Hepatocyte (in vitro differentiated cells): ENCODE measurements at regions not wholly inside any gene's neighbourhood (a gene's known extent, or its start where the extent isn't known, plus 50 kb on each side); places are given as distances from the start of the nearest gene placed in this dataset.
"Not testable (repeated sequence)": the region's sequence is repeated elsewhere in the genome, so short reads cannot be mapped to it uniquely, and the experiment has no call there.

Source experiments
- DNase-seq: peaks from one replicate; pipeline ENCODE4 v3.0.0-alpha.2; 2016; ENCODE audit warnings: low spot score
- H2AFZ ChIP-seq: fragments of 200-600 bp; sonication (generic); 2 replicates; pipeline ENCODE4 v1.6.0; 2016; ENCODE audit warnings: antibody characterized with exemption, mild to moderate bottlenecking
- H3K27ac ChIP-seq: fragments of 200-600 bp; sonication (generic); 2 replicates; pipeline ENCODE4 v1.5.1; 2016; ENCODE audit warnings: mild to moderate bottlenecking
- H3K27me3 ChIP-seq: fragments of 200-600 bp; sonication (generic); 2 replicates; pipeline ENCODE4 v1.6.1; 2016
- H3K36me3 ChIP-seq: fragments of 200-600 bp; sonication (generic); replicated peaks from 2 replicates; pipeline ENCODE4 v1.5.1; 2016; ENCODE audit warnings: low read depth; ENCODE audit not compliant: insufficient read depth
- H3K4me1 ChIP-seq: fragments of 200-600 bp; sonication (generic); 2 replicates; pipeline ENCODE4 v1.5.1; 2016; ENCODE audit warnings: mild to moderate bottlenecking, moderate library complexity; ENCODE audit not compliant: insufficient read depth
- H3K4me2 ChIP-seq: fragments of 200-600 bp; sonication (generic); 2 replicates; pipeline ENCODE4 v1.6.0; 2016
- H3K4me3 ChIP-seq: fragments of 200-600 bp; sonication (generic); 2 replicates; pipeline ENCODE4 v1.5.1; 2016; ENCODE audit warnings: mild to moderate bottlenecking
- H3K79me2 ChIP-seq: fragments of 200-600 bp; sonication (generic); 2 replicates; pipeline ENCODE4 v1.6.0; 2017; ENCODE audit warnings: mild to moderate bottlenecking
- H3K9me2 ChIP-seq: fragments of 200-600 bp; sonication (generic); replicated peaks from 2 replicates; pipeline ENCODE4 v1.6.0; 2017; ENCODE audit warnings: mild to moderate bottlenecking; ENCODE audit not compliant: insufficient read depth
- H3K9me3 ChIP-seq: fragments of 200-600 bp; sonication (generic); 2 replicates; pipeline ENCODE4 v1.5.1; 2016; ENCODE audit warnings: low read depth, mild to moderate bottlenecking
- H4K20me1 ChIP-seq: fragments of 200-600 bp; sonication (generic); 2 replicates; pipeline ENCODE4 v1.6.0; 2016; ENCODE audit warnings: mild to moderate bottlenecking; ENCODE audit not compliant: insufficient read depth, poor library complexity, severe bottlenecking
- EZH2 ChIP-seq: fragments of 200-600 bp; sonication (generic); IDR thresholded peaks from 2 replicates; pipeline ENCODE4 v1.6.1; 2016; ENCODE audit warnings: antibody characterized with exemption, mild to moderate bottlenecking, borderline replicate concordance
- EZH2phosphoT487 ChIP-seq: fragments of 200-600 bp; sonication (generic); IDR thresholded peaks from one replicate; pipeline ENCODE4 v1.6.1; 2018; ENCODE audit warnings: antibody characterized with exemption, mild to moderate bottlenecking, low read depth, moderate library complexity; ENCODE audit not compliant: unreplicated experiment, severe bottlenecking
- WGBS: methylation state at CpG from one replicate; pipeline ENCODE4 v1.1.6; 2016; ENCODE audit warnings: low lambda C conversion rate; ENCODE audit errors: missing lambda C conversion rate; 5-methylcytosine and 5-hydroxymethylcytosine counted together
- TF ChIP-seq, protein P1 (sequence below): fragments of 200-600 bp; sonication (generic); IDR thresholded peaks from 2 replicates; pipeline ENCODE4 v1.5.1; 2016; ENCODE audit warnings: antibody characterized with exemption, mild to moderate bottlenecking; ENCODE audit not compliant: poor library complexity

GRCh38 chr12:105596731-105597130 is 266.2 kb downstream of the C12orf75 start:
- H3K36me3 ChIP-seq: no peaks in the 10 kb centered on the region
- WGBS: 69% methylated on average over 2 of the region's 2 CpGs
- H3K4me2 ChIP-seq: no peak overlapping the region
- no peaks in the 10 kb centered on the region for H3K79me2 ChIP-seq
- H3K27ac ChIP-seq: no peak overlapping the region
- no peak overlapping the region for H2AFZ ChIP-seq
- H3K27me3 ChIP-seq: no peaks in the 10 kb centered on the region
- no peaks in the 10 kb centered on the region for H3K9me2 ChIP-seq
- DNase-seq: no peak
- TF ChIP-seq, protein P1, sequence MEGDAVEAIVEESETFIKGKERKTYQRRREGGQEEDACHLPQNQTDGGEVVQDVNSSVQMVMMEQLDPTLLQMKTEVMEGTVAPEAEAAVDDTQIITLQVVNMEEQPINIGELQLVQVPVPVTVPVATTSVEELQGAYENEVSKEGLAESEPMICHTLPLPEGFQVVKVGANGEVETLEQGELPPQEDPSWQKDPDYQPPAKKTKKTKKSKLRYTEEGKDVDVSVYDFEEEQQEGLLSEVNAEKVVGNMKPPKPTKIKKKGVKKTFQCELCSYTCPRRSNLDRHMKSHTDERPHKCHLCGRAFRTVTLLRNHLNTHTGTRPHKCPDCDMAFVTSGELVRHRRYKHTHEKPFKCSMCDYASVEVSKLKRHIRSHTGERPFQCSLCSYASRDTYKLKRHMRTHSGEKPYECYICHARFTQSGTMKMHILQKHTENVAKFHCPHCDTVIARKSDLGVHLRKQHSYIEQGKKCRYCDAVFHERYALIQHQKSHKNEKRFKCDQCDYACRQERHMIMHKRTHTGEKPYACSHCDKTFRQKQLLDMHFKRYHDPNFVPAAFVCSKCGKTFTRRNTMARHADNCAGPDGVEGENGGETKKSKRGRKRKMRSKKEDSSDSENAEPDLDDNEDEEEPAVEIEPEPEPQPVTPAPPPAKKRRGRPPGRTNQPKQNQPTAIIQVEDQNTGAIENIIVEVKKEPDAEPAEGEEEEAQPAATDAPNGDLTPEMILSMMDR: no peak
- TF ChIP-seq EZH2phosphoT487: no peak
- TF ChIP-seq EZH2: no peak
- H3K9me3 ChIP-seq: no peaks in the 10 kb centered on the region
- no peaks in the 10 kb centered on the region for H4K20me1 ChIP-seq
- no peak overlapping the region for H3K4me3 ChIP-seq
- peaks cover 11% of the 10 kb centered on the region for H3K4me1 ChIP-seq

DNA sequence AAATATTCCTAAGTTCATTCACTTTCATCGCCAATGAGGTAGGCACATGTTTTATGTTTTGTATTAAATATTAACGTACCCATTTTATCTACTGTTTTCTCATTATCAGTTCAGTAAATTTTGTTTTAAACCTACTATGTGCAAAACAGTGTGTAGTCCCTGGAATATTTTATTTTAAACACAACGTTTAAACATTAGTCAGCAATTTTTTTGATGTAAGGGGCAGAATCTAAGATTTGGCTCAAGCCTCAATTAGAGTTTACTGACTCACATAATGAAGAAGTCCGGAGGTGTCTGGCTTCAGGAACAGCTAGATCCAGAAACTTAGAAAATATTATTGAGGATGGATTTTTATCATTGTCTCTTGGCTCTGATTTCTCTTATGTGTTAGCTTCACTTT is 267.5 kb downstream of the C12orf75 start:
- H3K27ac ChIP-seq: no peak overlapping the region
- DNase-seq: no peak
- 94% methylated on average over 4 of the region's 4 CpGs for WGBS
- no peak overlapping the region for H3K4me3 ChIP-seq
- no peaks in the 10 kb centered on the region for H3K9me2 ChIP-seq
- H3K79me2 ChIP-seq: no peaks in the 10 kb centered on the region
- no peaks in the 10 kb centered on the region for H3K36me3 ChIP-seq
- no peaks in the 10 kb centered on the region for H3K9me3 ChIP-seq
- TF ChIP-seq EZH2 (no peak), EZH2phosphoT487 (no peak)
- TF ChIP-seq, protein P1: no peak
- no peak overlapping the region for H3K4me2 ChIP-seq
- no peaks in the 10 kb centered on the region for H4K20me1 ChIP-seq
- H2AFZ ChIP-seq: no peak overlapping the region
- H3K27me3 ChIP-seq: no peaks in the 10 kb centered on the region
- H3K4me1 ChIP-seq: peaks cover 11% of the 10 kb centered on the region

GRCh38 chr12:105600911-105601545 is 270.5 kb downstream of the C12orf75 start:
- Histone ChIP-seq H3K27me3 (no peaks in the 10 kb centered on the region), H3K9me3 (no peaks in the 10 kb centered on the region), H2AFZ (no peak overlapping the region), H3K27ac (no peak overlapping the region), H3K36me3 (no peaks in the 10 kb centered on the region), H3K4me1 (peaks cover 11% of the 10 kb centered on the region), H3K79me2 (no peaks in the 10 kb centered on the region), H4K20me1 (no peaks in the 10 kb centered on the region), H3K4me3 (no peak overlapping the region), H3K9me2 (no peaks in the 10 kb centered on the region), H3K4me2 (no peak overlapping the region)
- WGBS: 27% methylated on average over 2 of the region's 2 CpGs
- DNase-seq: no peak
- TF ChIP-seq EZH2: no peak
- TF ChIP-seq, protein P1: no peak
- TF ChIP-seq EZH2phosphoT487: no peak

- H3K27ac ChIP-seq, H2AFZ ChIP-seq, H3K27me3 ChIP-seq, H3K79me2 ChIP-seq, H3K9me3 ChIP-seq, H3K4me2 ChIP-seq, H3K4me3 ChIP-seq, DNase-seq, H4K20me1 ChIP-seq, H3K36me3 ChIP-seq, H3K9me2 ChIP-seq: not testable (repeated sequence)
- peaks cover 11% of the 10 kb centered on the region for H3K4me1 ChIP-seq
- 87% methylated on average over 5 of the region's 5 CpGs for WGBS
Observed at GRCh38 chr12:105602312-105602711, 271.8 kb downstream of the C12orf75 start.

DNA sequence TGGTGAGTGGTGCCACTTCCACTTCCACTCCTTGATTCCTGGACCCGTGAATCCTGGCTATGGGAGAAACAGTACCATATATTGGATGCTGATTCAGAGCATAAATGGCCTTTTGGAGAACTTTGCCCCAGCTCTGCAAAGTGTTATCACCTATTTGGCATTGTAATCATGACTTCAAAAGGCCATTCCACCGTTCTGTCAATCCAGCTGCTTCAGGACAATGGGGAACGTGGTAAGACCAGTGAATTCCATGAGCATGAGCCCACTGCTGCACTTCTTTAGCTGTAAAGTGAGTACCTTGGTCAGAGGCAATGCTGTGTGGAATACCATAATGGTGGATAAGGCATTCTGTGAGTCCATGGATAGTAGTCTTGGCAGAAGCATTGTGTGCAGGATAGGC is 273.8 kb downstream of the C12orf75 start:
- not testable (repeated sequence) for H3K4me2 ChIP-seq, H3K9me3 ChIP-seq, H3K27ac ChIP-seq, H3K9me2 ChIP-seq, DNase-seq, H4K20me1 ChIP-seq, H2AFZ ChIP-seq, H3K36me3 ChIP-seq, H3K4me3 ChIP-seq, H3K27me3 ChIP-seq, H3K79me2 ChIP-seq
- peaks cover 11% of the 10 kb centered on the region for H3K4me1 ChIP-seq
- 42% methylated on average over 3 of the region's 3 CpGs for WGBS

DNA sequence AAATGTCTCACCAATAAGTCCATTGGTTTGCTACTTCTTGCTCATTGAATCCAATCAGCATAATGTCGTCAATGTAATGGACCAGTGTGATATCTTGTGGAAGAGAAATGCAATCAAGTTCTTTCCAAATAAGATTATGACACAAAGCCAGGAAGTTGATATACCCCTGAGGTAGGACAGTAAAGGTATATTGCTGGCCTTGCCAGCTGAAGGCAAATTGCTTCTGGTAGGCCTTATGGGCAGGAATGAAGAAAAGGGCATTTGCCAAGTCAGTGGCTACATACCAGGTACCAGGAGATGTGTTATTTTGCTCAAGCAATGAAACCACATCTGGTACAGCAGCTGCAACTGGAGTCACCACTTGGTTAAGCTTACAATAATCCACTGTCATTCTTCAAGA is 276.1 kb downstream of the C12orf75 start:
- H3K27ac ChIP-seq, H3K36me3 ChIP-seq, H3K9me2 ChIP-seq, H3K79me2 ChIP-seq, H3K4me1 ChIP-seq, H3K4me3 ChIP-seq, H3K4me2 ChIP-seq, H4K20me1 ChIP-seq, H3K27me3 ChIP-seq, H3K9me3 ChIP-seq, H2AFZ ChIP-seq, DNase-seq: not testable (repeated sequence)
- WGBS: 100% methylated on average over 1 of the region's 1 CpG
